Panc1 (cell line): ENCODE measurements at regions not wholly inside any gene's neighbourhood (a gene's known extent, or its start where the extent isn't known, plus 50 kb on each side); places are given as distances from the start of the nearest gene placed in this dataset.

Source experiments
- CTCF ChIP-seq: fragments of 450-650 bp; IDR thresholded peaks from 2 replicates; pipeline ENCODE4 v1.5.1; 2017; ENCODE audit warnings: mild to moderate bottlenecking
- POLR2AphosphoS5 ChIP-seq: IDR thresholded peaks from 2 replicates; pipeline ENCODE4 v1.6.1; 2012; ENCODE audit warnings: mild to moderate bottlenecking, low read depth, low read length, moderate library complexity
- REST ChIP-seq, 2 experiments: IDR thresholded peaks; 2 replicates each; pipeline ENCODE4 v1.6.1; 2011 to 2012; ENCODE audit warnings: low read depth in 2 of 2, control low read depth in 1 of 2, low read length in 1 of 2, mild to moderate bottlenecking in 1 of 2, moderate library complexity in 1 of 2; ENCODE audit not compliant: insufficient read depth in 1 of 2
- SIN3A ChIP-seq: IDR thresholded peaks from 2 replicates; pipeline ENCODE4 v1.6.1; 2012; ENCODE audit warnings: low read depth, mild to moderate bottlenecking, low read length, moderate library complexity, borderline replicate concordance; ENCODE audit not compliant: insufficient read depth
- TCF7L2 ChIP-seq: IDR thresholded peaks from 2 replicates; pipeline ENCODE4 v1.6.1; 2011; ENCODE audit warnings: mild to moderate bottlenecking, low read depth, low read length, inconsistent platforms

GRCh38 chr9:12923468-12924009 lies 148.7 kb downstream of the LURAP1L start:
- TF ChIP-seq CTCF (no peak), TCF7L2 (no peak), REST (IDR thresholded peaks at IDR 0.05; ENCODE audit: insufficient read depth in 1 of 2, low read depth in 2 of 2, low read length in 1 of 2) (no peak), POLR2AphosphoS5 (no peak), SIN3A (no peak)
